Heart left ventricle (tissue), 16 donors: ENCODE measurements at regions not wholly inside any gene's neighbourhood (a gene's known extent, or its start where the extent isn't known, plus 50 kb on each side); places are given as distances from the start of the nearest gene placed in this dataset.

ENCODE experiments used
- ATAC-seq, 4 donors: fragments of 200-7000 bp; cut with Tn5 transposase; one replicate each; pipeline ENCODE4 v1.9.1; 2020 to 2022; ENCODE audit warnings: moderate library complexity in 4 of 4, mild to moderate bottlenecking in 3 of 4, moderate number of reproducible peaks in 1 of 4
- DNase-seq, 5 donors: peaks; one replicate each; pipeline ENCODE4 v3.0.0-alpha.2; 2020
- H3K27ac ChIP-seq, 12 donors: fragments of 200-600 bp; sonication (generic) in 4 of 12; one replicate each; pipeline versions ENCODE4 v1.5.0 to v1.8.0; 2016 to 2022; ENCODE audit warnings: mild to moderate bottlenecking in 2 of 12
- H3K27me3 ChIP-seq, 9 donors: fragments of 200-600 bp; sonication (generic) in 2 of 9; one replicate each; pipeline versions ENCODE4 v1.5.1 to v1.8.0; 2016 to 2022; ENCODE audit warnings: mild to moderate bottlenecking in 3 of 9
- H3K36me3 ChIP-seq, 9 donors: fragments of 200-600 bp; sonication (generic) in 2 of 9; one replicate each; pipeline versions ENCODE4 v1.5.0 to v1.8.0; 2018 to 2022; ENCODE audit warnings: mild to moderate bottlenecking in 2 of 9
- H3K4me1 ChIP-seq, 12 donors: fragments of 200-600 bp; sonication (generic) in 4 of 12; one replicate each; pipeline versions ENCODE4 v1.5.0 to v1.8.0; 2016 to 2022; ENCODE audit warnings: mild to moderate bottlenecking in 3 of 12
- H3K4me3 ChIP-seq, 12 donors: fragments of 200-600 bp; sonication (generic) in 4 of 12; one replicate each; pipeline versions ENCODE4 v1.5.0 to v1.8.0; 2017 to 2022; ENCODE audit warnings: mild to moderate bottlenecking in 9 of 12, moderate library complexity in 4 of 12
- H3K9me3 ChIP-seq, 12 donors: fragments of 200-600 bp; sonication (generic) in 4 of 12; one replicate each; pipeline versions ENCODE4 v1.5.0 to v1.8.0; 2016 to 2022; ENCODE audit warnings: mild to moderate bottlenecking in 1 of 12
- POLR2A ChIP-seq, 2 donors: fragments of 450-650 bp; IDR thresholded peaks; one replicate each; pipeline ENCODE4 v1.6.1; 2017; ENCODE audit warnings: antibody characterized with exemption in 2 of 2, mild to moderate bottlenecking in 2 of 2, moderate library complexity in 2 of 2
- WGBS, 4 donors: extraction: QIAGEN DNeasy Blood & Tissue Kit in 2 of 4; methylation state at CpG; one replicate each; pipeline versions ENCODE4 v1.1.5 to v1.1.7; 2013 to 2018; 5-methylcytosine and 5-hydroxymethylcytosine counted together
- intact Hi-C, 10 donors: fragments of 100-400 bp; cut with DNase I; formaldehyde crosslinking; loops; one replicate each; pipeline versions ENCODE4 v1.11.1 to v1.14.2; 2022
- TF ChIP-seq, protein P1 (sequence below), 12 donors: fragments of 200-600 bp; sonication (generic) in 4 of 12; IDR thresholded peaks; one replicate each; pipeline versions ENCODE4 v1.5.0 to v1.8.0; 2018 to 2022; ENCODE audit warnings: antibody characterized with exemption in 12 of 12, mild to moderate bottlenecking in 5 of 12
- donor health status: ischemic (EF 13 %, LVEDD 7.1; RV severe dilation, severe dysfunction).
- donor health status: healthy with polysubstance abuse.
- donor health status: DM: no; HTN: yes; CAD: no.
- donor health status: DM: no; HTN: no; CAD: no.
- donor health status: ischemic (EF 25% LVEDD 6.9; RV normal size, moderate dysfunction).
- donor health status: ischemic (EF 25% LVEDD 5.7; RV mildly dilated, moderate dysfunction).
- donor health status: healthy.
- donor health status: DM: yes; HTN: yes; CAD: no.
- donor health status: ischemic (EF 35%, LVEDD 5.7; RV mildly dilated, moderate dysfunction).
- donor health status: nonischemic (EF 11% LVEDD 7.7; RV severe dilation, severe dysfunction).
- donor health status: DM: yes; HTN: yes; CAD: no.
- donor health status: PGD.
- donor health status: ischemic (EF 29% LVEDD 5.4; RV normal size, mild dysfunction).
- donor health status: nonischemic (EF 23%, LVEDD 6.1; RV moderate dilation, normal function).

DNA sequence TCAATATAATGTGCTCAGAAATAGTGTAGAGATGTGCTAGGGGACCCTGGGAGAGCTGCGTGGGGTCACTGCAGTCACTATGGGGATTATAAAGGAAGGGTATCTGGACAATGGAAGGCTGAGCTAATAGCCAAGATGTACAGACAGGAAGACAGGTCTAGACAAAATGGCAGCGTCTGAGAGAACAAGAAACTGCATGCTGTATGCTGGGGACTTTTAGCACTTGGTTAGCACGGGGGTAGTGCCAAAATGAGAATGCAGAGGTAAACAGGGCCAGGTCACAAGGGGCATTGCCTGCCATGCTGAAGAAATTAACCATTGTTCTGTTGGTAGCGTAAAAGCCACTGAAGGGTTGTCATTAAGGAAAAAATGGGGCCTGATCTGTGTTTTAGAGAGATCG is 308.2 kb downstream of the EMP1 start:
- 58 to 71% (median 65%) methylated on average over 5 of the region's 5 CpGs for WGBS, 4 donors
- intact Hi-C loops = no loop called here
- H3K4me1 ChIP-seq = peaks cover 0 to 16% (median 0%) of the 10 kb centered on the region in 12 donors
- H3K9me3 ChIP-seq = no peaks in the 10 kb centered on the region
- H3K27me3 ChIP-seq = no peaks in the 10 kb centered on the region
- ATAC-seq = no peak
- no peak for TF ChIP-seq POLR2A (IDR thresholded peaks at IDR 0.05)
- no peak overlapping the region for H3K27ac ChIP-seq
- no peak for DNase-seq
- no peak overlapping the region for H3K4me3 ChIP-seq
- H3K36me3 ChIP-seq = no peaks in the 10 kb centered on the region

- H3K27ac ChIP-seq = no peak overlapping the region
- no peak overlapping the region for H3K4me3 ChIP-seq
- peaks cover 0 to 16% (median 0%) of the 10 kb centered on the region in 12 donors for H3K4me1 ChIP-seq
- no peak for TF ChIP-seq POLR2A (IDR thresholded peaks at IDR 0.05)
- TF ChIP-seq, protein P1, sequence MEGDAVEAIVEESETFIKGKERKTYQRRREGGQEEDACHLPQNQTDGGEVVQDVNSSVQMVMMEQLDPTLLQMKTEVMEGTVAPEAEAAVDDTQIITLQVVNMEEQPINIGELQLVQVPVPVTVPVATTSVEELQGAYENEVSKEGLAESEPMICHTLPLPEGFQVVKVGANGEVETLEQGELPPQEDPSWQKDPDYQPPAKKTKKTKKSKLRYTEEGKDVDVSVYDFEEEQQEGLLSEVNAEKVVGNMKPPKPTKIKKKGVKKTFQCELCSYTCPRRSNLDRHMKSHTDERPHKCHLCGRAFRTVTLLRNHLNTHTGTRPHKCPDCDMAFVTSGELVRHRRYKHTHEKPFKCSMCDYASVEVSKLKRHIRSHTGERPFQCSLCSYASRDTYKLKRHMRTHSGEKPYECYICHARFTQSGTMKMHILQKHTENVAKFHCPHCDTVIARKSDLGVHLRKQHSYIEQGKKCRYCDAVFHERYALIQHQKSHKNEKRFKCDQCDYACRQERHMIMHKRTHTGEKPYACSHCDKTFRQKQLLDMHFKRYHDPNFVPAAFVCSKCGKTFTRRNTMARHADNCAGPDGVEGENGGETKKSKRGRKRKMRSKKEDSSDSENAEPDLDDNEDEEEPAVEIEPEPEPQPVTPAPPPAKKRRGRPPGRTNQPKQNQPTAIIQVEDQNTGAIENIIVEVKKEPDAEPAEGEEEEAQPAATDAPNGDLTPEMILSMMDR (IDR thresholded peaks at IDR 0.05) = no peak
- no peaks in the 10 kb centered on the region for H3K36me3 ChIP-seq
- DNase-seq (no peak), ATAC-seq (no peak)
- H3K27me3 ChIP-seq = peaks cover 0 to 1% (median 0%) of the 10 kb centered on the region in 9 donors
- intact Hi-C loops = no loop called here
- H3K9me3 ChIP-seq = no peaks in the 10 kb centered on the region
Observed at GRCh38 chr12:13504074-13504473, 307.5 kb downstream of the EMP1 start.

- peaks cover 0 to 4% (median 0%) of the 10 kb centered on the region in 9 donors for H3K27me3 ChIP-seq
- no peak overlapping the region for H3K27ac ChIP-seq
- TF ChIP-seq, protein P1 (IDR thresholded peaks at IDR 0.05) = no peak
- no peak for TF ChIP-seq POLR2A (IDR thresholded peaks at IDR 0.05)
- ATAC-seq (no peak), DNase-seq (no peak)
- intact Hi-C loops = no loop called here
- H3K36me3 ChIP-seq = no peaks in the 10 kb centered on the region
- H3K4me3 ChIP-seq = no peak overlapping the region
- 83 to 100% (median 85%) methylated on average over 2 of the region's 2 CpGs for WGBS, 4 donors
- H3K4me1 ChIP-seq = peaks cover 0 to 16% (median 0%) of the 10 kb centered on the region in 12 donors
- H3K9me3 ChIP-seq = no peaks in the 10 kb centered on the region
Observed at GRCh38 chr12:13503094-13503835, 306.7 kb downstream of the EMP1 start.

DNA sequence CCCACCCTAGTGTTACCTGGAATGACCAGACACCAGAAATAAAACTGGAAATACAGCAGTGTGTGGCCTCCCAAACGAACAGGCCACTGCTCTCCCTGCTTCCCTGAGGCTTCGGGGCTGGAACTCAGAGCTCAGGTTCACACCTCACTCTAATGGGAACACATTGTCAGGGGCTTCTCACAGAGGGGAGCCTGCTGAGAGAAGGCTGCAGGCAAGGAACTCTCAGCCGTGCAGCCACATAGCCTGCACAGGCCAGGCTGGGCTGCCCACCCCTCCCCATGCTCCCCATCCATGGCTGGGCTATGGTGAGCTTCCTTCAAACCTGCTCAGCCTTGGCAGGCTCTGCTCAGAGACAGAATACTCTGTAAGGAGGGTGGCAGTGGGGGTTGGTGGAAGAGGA is 302.5 kb downstream of the EMP1 start:
- WGBS, 4 donors = 45 to 65% (median 47%) methylated on average over 2 to 3 of the region's 3 CpGs
- no peaks in the 10 kb centered on the region for H3K9me3 ChIP-seq
- intact Hi-C loops = no loop called here
- ATAC-seq (no peak), DNase-seq (no peak)
- H3K4me3 ChIP-seq = no peak overlapping the region
- H3K36me3 ChIP-seq = no peaks in the 10 kb centered on the region
- TF ChIP-seq, protein P1 (IDR thresholded peaks at IDR 0.05) = no peak
- TF ChIP-seq POLR2A (IDR thresholded peaks at IDR 0.05) = no peak
- peaks cover 0 to 6% (median 0%) of the 10 kb centered on the region in 12 donors for H3K4me1 ChIP-seq
- peaks cover 0 to 4% (median 0%) of the 10 kb centered on the region in 9 donors for H3K27me3 ChIP-seq
- H3K27ac ChIP-seq = no peak overlapping the region

DNA sequence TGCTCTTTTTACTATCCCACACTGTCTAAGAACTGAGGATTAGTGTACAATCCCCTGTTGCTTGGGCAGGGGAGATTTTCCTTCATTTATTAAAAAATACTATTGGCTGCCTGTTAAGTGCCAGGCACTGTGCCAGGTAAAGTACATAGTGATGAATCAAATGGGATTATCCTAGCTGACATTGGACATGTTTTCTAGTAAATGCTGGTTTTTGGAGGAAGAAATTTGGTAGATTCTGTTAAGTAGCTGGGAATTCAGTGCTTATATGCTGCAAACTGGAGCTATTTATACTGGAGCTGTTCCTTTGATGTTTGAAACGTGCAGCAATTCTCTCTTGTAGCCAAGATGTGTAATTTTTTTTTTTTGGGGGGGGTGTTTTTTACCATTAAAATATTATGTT is 299.6 kb downstream of the EMP1 start:
- no peaks in the 10 kb centered on the region for H3K36me3 ChIP-seq
- WGBS, 4 donors = 46 to 71% (median 55%) methylated on average over 1 of the region's 1 CpG
- no peak overlapping the region for H3K4me3 ChIP-seq
- intact Hi-C loops = no loop called here
- H3K27me3 ChIP-seq = peaks cover 0 to 4% (median 0%) of the 10 kb centered on the region in 9 donors
- DNase-seq (no peak), ATAC-seq (no peak)
- H3K4me1 ChIP-seq = no peaks in the 10 kb centered on the region
- no peak overlapping the region for H3K27ac ChIP-seq
- H3K9me3 ChIP-seq = peaks cover 0 to 3% (median 0%) of the 10 kb centered on the region in 12 donors
- no peak for TF ChIP-seq POLR2A (IDR thresholded peaks at IDR 0.05)
- TF ChIP-seq, protein P1 (IDR thresholded peaks at IDR 0.05) = no peak
